Cardiac fibroblast (primary cell): ENCODE measurements at regions not wholly inside any gene's neighbourhood (a gene's known extent, or its start where the extent isn't known, plus 50 kb on each side); places are given as distances from the start of the nearest gene placed in this dataset.
"Not testable (repeated sequence)": the region's sequence is repeated elsewhere in the genome, so short reads cannot be mapped to it uniquely, and the experiment has no call there.

Source experiments
- DNase-seq, 2 donors: peaks; one replicate each; pipeline versions ENCODE4 v3.0.0 to v3.0.0-alpha.2; 2010; ENCODE audit warnings: low read depth in 2 of 2
- H3K4me3 ChIP-seq, 2 donors: replicated peaks in 1 of 2; 1 replicate in 1 of 2; 2 replicates in 1 of 2; pipeline ENCODE4 v1.5.1; 2011; ENCODE audit warnings: low read depth in 2 of 2, low read length in 2 of 2, mild to moderate bottlenecking in 2 of 2, moderate library complexity in 1 of 2
- TF ChIP-seq, protein P1 (sequence below): IDR thresholded peaks from one replicate; pipeline ENCODE4 v1.5.1; 2011; ENCODE audit warnings: low read depth, mild to moderate bottlenecking, low read length, inconsistent platforms

DNA sequence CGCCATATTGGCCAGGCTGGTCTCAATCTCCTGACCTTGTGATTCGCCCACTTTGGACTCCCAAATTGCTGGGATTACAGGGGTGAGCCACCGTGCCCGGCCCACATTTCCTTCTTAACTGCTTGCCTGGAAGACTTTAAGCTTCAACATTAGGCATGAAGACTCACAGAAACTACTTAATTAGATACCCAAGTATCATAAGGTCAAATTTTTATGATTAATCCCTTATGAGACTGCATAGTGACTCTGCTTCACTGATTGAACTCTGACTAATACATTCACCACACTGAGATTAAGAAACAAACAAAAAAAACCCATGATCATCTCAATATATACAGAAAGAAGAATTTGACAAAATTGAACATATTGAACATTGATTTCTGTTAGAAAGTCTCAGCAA is 87.4 kb upstream of the KCTD8 start:
- TF ChIP-seq, protein P1, sequence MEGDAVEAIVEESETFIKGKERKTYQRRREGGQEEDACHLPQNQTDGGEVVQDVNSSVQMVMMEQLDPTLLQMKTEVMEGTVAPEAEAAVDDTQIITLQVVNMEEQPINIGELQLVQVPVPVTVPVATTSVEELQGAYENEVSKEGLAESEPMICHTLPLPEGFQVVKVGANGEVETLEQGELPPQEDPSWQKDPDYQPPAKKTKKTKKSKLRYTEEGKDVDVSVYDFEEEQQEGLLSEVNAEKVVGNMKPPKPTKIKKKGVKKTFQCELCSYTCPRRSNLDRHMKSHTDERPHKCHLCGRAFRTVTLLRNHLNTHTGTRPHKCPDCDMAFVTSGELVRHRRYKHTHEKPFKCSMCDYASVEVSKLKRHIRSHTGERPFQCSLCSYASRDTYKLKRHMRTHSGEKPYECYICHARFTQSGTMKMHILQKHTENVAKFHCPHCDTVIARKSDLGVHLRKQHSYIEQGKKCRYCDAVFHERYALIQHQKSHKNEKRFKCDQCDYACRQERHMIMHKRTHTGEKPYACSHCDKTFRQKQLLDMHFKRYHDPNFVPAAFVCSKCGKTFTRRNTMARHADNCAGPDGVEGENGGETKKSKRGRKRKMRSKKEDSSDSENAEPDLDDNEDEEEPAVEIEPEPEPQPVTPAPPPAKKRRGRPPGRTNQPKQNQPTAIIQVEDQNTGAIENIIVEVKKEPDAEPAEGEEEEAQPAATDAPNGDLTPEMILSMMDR: no peak
- no peak for DNase-seq

DNA sequence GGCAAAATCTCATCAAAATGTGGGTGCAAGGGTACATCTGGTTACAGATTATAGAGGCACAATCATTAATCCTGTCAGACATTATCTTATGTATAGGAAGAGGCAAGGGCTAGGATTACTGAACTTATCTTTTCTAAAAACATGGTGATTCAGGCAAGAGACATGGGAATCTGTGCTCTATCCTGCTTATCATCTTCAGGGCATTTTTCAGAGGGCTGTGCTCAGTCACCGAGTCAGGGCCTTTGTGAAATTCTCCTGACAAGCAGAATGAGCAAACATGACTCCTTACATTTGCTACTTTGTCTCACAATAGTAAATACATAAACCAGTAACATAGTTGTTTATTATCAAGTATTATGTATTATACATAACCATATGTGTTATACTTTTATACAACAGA is 84.2 kb upstream of the KCTD8 start:
- no peak overlapping the region for H3K4me3 ChIP-seq
- TF ChIP-seq, protein P1: no peak
- DNase-seq: peak; percentile 1 to 6

More for the DNA sequence above, 87.4 kb upstream of the KCTD8 start:
- H3K4me3 ChIP-seq: no peak overlapping the region

DNA sequence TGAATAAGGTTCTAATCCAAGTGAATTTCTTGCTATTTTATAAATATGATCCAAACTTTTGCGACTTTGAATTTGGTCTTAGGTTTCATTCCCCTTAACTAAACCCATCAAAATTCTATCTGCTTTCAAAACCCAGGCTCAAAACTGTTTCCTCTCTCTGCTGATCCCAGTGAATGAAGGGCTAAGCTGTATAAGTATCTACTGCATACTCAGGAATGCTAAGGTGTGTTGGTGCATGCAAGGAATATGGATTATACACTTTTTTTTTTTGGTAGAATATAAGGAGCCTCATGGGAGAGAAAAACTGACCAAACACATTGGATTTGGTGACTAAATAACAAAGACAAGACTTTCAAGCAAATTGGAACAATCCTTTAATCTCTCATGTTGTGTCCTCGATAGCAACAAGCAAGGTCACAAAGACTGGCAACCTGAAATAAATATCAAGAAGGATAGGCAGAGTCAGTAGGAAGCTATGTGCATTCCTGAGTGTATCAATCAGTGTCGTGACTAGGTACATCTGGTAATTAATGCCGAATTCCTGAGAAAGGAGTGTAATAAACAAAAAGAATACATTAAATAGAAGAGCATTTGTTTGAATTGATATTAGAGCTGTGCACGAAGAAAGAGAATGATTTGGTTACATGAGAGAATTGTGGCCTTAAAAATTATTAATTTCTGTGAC is 74.3 kb upstream of the KCTD8 start:
- TF ChIP-seq, protein P1: no peak
- DNase-seq: peak in 1 of 2 donors; percentile 13
- H3K4me3 ChIP-seq: no peak overlapping the region

DNA sequence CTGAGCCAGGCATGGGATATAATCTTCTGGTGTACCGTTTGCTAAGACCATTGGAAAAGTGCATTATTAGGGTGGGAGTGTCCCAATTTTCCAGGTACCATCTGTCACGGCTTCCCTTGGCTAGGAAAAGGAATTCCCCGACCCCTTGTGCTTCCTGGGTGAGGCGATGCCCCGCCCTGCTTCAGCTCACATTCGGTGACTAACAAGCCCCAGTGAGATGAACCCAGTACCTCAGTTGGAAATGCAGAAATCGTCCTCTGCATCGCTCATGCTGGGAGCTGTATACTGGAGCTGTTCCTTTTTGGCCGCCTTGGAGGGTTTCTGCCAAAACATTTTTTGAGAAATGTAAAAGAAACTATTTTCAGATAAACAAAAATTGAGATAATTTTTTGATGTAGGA is 53.6 kb upstream of the KCTD8 start:
- not testable (repeated sequence) for DNase-seq, H3K4me3 ChIP-seq
